ENCODE measurements at regions not wholly inside any gene's neighbourhood (a gene's known extent, or its start where the extent isn't known, plus 50 kb on each side); places are given as distances from the start of the nearest gene placed in this dataset.

- no peak for DNase-seq (ENCODE audit: low read depth, low spot score)
Measured at GRCh38 chr6:44676826-44677433, 289.4 kb downstream of the CDC5L start.

DNA sequence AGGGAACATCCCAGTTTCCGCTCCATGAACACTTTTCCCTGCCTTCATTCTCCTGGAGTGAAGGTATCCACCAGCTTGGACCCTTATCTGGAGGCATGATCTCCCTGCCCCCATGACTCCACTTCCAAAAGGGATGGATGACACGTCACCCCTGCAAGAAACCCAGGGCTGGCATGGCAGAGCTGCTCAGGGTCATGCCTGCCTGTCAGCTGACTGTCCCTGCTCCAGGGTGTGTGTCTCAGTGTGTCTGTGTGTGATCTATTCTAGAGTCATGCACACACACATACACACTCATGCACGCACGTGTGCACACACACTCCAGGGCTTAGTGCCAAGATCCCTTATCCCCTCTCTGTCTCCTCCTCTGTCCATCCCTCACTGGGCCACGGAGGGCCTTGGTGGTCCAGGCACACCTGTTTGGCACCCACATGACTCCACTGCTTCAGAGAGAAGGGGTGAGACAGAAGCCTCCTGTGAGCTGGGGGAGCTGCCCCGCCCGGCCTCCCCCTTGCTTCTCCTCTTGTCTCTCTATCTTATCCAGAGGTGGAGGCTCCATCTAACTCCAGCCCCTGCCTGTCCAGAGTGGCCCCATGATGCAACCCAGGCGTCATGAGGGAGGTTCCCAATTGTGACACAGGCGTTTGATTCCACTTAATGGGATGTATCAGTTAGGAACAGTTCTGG lies 290.9 kb downstream of the CDC5L start:
- no peak for DNase-seq (ENCODE audit: low read depth, low spot score)

DNA sequence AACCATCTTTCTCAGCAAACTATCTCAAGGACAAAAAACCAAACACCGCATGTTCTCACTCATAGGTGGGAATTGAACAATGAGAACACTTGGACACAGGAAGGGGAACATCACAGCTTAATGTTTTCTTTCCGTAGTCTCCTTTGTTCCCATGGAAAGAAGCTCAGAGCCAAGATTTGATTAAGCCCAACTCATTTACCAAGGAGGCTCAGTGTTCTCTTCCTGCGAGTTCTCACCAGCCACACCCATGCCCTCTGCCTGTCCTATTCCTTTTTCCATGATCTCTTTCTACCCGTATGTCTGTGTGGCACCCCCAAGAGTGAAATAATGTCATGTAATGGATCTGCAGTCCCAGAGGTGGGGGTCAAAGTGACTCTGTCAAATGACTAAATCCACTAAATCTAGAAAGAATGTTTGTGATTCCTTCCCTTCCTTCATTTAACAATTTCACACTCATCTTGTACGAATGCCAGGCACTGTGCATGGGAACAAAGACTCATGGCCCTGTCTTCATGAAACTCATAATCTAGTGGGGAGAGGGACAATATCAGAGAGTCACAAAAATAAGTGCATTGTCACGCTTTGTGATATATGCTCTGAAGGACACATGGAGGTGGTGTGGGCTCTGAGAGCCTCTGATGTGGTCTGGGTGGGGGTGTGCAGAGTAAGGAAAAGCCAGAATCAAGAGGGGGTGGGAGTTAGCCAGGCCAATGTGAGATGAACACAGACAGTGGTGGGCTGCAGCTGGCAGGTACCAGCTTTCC lies 292.1 kb downstream of the CDC5L start:
- no peak for DNase-seq (ENCODE audit: low read depth, low spot score)

DNA sequence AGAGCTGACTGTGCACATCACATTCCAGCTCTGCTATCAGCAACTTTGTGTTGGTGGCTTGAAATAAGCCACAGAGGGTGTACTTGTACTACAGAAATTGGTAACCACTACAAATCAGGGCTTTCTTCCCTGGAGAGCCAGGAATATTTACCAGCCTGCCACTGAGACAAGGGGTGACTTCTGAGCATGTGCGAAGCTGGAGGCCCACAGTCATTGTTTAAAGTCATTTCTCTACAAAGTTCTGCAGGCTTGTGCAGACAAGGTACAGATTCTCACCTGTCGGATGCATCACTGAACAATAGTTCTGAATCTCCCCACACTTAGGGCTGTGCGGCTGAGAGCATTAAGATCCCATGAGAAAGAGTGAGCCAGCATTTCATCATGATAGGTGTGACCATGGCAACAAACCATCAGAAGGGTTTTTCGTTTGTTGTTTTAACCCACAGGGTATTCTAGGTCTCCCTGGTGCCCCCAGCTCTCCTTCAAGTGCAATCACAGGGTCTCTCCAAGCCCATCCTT lies 292.8 kb downstream of the CDC5L start:
- DNase-seq (ENCODE audit: low read depth, low spot score), result no peak

DNA sequence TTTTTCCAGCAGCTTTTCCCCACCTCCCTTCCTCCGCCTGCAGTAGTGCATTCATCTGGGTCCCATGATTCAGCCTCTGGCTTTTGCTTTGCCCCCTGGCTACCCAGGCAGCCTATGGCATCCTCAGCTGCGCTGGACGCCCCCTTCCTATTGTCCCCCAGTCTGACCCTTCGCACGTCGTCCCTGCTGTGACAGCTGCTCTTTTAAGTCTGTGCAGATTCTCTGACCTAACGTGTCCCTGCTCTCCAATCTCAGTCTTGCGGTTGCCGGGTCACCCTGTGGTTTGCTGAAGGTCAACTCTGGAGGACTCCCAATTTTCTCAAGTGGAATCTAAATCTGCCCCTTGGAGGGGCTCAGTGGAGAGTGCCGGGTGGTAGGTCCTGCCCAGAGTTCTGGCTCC lies 294.3 kb downstream of the CDC5L start:
- no peak for DNase-seq (ENCODE audit: low read depth, low spot score)

DNA sequence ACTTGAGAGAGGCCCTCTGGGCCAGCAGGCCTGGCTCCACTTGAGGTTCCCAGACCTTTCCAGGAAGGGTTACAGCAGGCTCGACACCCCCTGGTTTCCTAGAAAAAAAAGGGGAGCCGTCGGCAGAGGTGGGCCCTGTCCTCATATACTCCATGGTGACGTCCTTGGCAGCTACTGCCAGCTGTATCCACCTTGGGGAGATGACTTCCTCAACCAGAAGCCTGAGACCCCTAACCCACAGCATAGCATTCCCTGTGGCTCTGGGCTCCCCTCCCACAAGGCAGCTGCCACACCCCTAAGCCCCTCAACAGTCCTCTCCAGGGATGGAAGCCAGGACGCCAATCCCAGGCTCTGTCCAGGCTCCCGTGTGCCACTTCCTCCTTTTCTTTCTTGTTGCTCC lies 294.8 kb downstream of the CDC5L start:
- no peak for DNase-seq (ENCODE audit: low read depth, low spot score)

DNA sequence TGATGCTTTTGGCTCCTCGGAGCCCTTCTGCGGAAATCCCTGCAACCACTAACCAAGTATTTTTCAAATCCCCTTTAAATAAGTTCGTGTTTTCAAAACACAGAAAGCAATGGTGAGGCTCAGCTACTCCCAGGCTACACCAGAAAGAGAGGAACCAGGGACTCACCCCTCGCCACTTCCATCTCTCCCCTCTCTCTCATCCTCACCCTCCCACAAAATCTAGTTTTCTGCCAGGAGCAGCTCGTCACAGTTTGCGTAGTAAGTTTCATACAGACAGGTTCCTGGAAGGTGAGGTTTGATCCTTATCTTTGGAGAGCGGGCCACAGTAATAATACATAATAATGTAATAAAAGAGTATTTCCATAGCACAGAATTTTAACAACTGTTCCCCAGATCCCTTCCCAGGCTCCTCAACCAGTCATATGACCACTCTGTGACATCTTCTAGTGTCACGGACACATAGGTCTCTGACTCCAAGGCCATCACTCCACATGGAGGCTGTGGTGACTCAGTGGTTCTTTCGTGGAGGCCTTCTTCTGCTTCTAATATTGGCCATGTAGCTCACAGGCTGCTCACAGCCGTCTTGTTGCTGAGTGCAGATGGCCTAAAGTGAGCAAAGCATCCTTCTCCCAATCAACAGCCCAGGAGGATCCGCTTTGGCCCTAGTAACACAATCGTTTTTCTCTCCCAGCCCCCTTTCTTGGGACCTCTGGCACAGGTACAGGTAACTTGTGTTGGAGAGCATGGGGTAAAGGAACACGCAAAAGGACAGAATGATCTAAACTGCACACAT lies 295.7 kb downstream of the CDC5L start:
- DNase-seq (ENCODE audit: low read depth, low spot score), result no peak

GRCh38 chr6:44685213-44685612 lies 297.7 kb downstream of the CDC5L start:
- DNase-seq (ENCODE audit: low read depth, low spot score), result no peak

- no peak for DNase-seq (ENCODE audit: low read depth, low spot score)
Measured at GRCh38 chr6:44696099-44696498, 308.6 kb downstream of the CDC5L start.

DNA sequence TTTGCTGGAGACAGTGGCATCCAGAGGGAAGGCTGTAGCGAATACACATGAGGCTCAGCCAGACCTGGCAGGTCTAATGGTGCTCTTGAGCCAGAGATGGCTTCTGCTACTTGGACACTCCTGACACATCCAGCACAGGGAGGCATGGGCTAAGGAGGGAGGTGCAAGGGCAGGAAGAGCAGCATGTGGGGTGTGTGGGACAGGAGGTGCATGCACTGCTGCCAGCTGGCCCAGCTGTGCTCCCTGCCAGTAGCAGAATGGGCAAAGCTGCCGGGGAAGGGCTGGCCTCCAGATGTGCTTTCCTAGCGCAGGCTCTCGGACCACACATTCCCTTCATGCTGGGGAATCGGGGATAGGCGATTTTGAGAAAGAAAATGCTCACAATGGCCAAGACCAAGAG lies 309.2 kb downstream of the CDC5L start:
- no peak for DNase-seq (ENCODE audit: low read depth, low spot score)

GRCh38 chr6:44697327-44697726 lies 309.8 kb downstream of the CDC5L start:
- peak; percentile 74 for DNase-seq (ENCODE audit: low read depth, low spot score)

- DNase-seq (ENCODE audit: low read depth, low spot score), result no peak
Measured at GRCh38 chr6:44698602-44699001, 311.1 kb downstream of the CDC5L start.

DNA sequence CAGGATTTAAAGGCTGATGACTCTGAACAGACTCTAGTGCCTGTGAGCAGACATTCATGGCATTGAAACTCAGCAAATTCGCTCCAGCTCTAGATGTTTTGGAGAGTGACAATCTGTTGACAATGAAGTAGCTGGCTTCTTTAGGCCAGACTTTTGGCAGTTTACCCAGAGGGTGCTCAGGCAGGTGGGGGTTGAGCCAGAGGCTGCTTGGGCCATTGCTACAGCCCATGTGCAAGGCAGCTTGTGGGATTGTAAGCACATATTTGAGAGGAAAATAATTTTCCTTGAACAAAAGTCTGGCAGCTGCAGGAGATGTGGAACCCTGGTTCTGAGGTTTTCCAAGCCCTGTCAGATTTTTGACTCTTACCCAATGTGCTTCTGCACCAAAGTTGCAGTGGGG lies 311.6 kb downstream of the CDC5L start:
- no peak for DNase-seq (ENCODE audit: low read depth, low spot score)

- no peak for DNase-seq (ENCODE audit: low read depth, low spot score)
Measured at GRCh38 chr6:44699851-44700250, 312.3 kb downstream of the CDC5L start.

DNA sequence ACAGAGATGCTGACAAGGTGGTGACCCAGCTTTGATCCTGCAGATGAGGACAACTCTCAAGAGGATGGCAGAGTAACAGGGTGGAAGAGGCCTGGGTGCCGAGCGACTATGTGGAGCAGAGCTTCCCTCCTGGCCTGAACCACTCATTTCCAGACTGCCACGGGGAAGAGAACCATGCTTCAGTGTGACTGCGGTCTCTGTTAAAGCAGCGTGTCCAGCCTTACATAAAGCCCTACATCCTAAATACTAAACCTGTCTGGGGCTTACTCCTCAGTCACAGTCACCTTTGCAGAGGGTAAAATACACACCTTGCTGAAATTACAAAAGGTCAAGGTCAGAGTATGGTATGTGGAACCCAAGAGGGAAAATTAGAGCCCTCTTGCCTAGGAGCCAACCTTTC lies 312.9 kb downstream of the CDC5L start:
- no peak for DNase-seq (ENCODE audit: low read depth, low spot score)

DNA sequence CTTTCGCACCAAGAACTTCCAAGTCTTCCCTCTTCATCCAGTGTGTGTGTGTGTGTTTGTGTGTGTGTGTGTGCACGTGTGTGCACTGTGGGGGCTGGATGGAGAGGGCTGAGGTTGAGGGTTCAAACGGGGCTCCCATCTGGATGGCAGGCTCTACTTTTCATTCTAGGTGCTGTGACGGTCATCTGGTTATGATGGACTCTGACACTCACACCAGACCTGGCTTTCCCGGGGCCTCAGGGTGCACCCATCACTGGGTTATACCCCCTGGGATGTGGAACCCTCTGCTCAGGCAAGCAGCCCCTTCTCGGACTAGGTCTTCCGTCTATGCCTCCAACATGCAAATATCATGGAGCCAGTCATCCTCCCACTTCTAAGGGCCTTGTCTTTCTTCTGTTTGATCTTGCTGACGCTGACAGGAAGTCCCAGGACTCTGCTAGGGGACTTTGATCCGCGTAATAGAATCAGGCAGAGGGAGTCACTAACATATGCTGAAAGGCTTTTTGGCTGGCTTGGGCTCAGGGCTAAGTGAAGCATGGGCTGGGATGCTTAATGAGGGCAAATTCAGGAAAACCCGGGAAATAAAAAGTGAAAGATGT lies 313.6 kb downstream of the CDC5L start:
- no peak for DNase-seq (ENCODE audit: low read depth, low spot score)

GRCh38 chr6:44701637-44702101 lies 314.2 kb downstream of the CDC5L start:
- DNase-seq (ENCODE audit: low read depth, low spot score), result peak; percentile 30

GRCh38 chr6:44702292-44702691 lies 314.8 kb downstream of the CDC5L start:
- DNase-seq (ENCODE audit: low read depth, low spot score), result no peak

- no peak for DNase-seq (ENCODE audit: low read depth, low spot score)
Measured at GRCh38 chr6:44704240-44705150, 317.0 kb downstream of the CDC5L start.

DNA sequence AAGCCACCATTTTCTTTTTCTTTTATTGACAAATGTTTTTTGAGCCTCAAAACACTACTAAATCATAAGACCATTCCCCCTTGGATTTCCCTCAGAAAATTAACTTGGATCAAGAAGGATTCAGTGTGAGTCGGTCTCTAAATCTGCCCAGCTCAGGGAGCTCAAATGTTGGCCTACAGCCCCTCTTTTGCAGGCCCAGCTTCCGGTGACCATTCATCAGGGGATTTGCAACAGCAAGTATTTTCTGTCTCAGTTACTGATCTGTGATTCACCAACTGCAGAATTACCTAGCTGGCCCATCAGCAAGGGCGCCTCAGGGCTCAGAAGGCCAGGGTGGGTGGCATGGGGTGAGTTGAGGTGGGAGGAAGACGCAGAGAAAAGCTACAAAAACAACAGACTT lies 318.1 kb downstream of the CDC5L start:
- no peak for DNase-seq (ENCODE audit: low read depth, low spot score)

Measured in ELF-1 (cell line).